ENCODE measurements at regions not wholly inside any gene's neighbourhood (a gene's known extent, or its start where the extent isn't known, plus 50 kb on each side); places are given as distances from the start of the nearest gene placed in this dataset.

DNA sequence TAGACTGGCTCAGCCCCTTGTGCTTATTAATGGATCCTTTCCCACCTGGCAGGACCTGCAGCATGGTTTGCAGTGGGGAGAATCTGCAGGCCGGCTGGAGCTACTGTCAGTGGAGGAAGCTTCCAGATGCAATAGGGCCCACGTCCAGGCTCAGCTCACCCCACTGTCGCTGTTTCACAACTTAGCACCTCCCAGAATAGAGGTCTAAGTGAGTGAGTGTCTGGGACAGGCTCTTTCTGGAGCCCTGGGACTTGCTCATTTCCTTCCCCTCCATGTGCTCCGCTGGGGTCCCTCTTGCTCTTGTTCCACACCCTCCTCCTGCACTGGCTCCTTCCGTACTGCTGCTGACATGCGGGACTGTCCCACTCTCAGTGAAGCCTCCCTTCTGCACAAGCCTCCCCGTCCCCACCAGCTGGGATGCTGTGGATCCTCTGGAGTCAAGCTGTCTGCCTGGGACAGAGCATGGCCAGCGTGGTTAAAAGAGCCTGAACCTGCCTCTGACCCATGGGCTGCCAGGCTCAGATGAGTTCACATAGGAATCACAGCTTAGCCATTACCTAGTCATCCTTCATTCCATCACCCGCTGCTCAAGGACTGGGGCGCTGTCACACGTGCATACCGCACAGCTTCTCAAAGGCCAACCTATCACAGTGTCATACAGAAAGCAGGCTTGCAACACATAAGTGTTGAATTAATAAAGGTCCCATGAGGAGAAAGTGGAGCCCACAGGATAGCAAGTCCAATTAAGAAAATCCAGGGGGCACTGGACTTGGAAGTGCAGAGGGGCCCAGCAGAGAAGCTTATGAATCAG lies 135.9 kb downstream of the ACKR3 start:
- no peak for TF ChIP-seq GATA3 (IDR thresholded peaks at IDR 0.05; ENCODE audit: low read depth, low read length)
- TF ChIP-seq GATA2 (IDR thresholded peaks at IDR 0.05; ENCODE audit: low read depth, low read length) = no peak

Data from SH-SY5Y (cell line).